ENCODE measurements at regions not wholly inside any gene's neighbourhood (a gene's known extent, or its start where the extent isn't known, plus 50 kb on each side); places are given as distances from the start of the nearest gene placed in this dataset.

GRCh38 chr5:18197734-18198133 is 563.5 kb downstream of the TAF11L14 start (continued):
- no peak for TF ChIP-seq ZNF609 (CRISPR knock-in tag; IDR thresholded peaks at IDR 0.05; ENCODE audit: borderline replicate concordance)

- H3K4me1 ChIP-seq (ENCODE audit: insufficient read depth, low read length), result no peaks in the 10 kb centered on the region
- H3K27me3 ChIP-seq (ENCODE audit: control insufficient read depth in 1 of 2, insufficient read depth in 2 of 2, low read length in 2 of 2), result no peaks in the 10 kb centered on the region
- no peak overlapping the region for H2AFZ ChIP-seq (ENCODE audit: low read length)
- H3K4me3 ChIP-seq (replicated peaks in 1 of 3; ENCODE audit: insufficient read depth in 1 of 3, low read depth in 2 of 3, low read length in 3 of 3), result no peak overlapping the region
- FAIRE-seq (no peak), ATAC-seq (no peak), DNase-seq (ENCODE audit: low spot score) (no peak)
- ChIA-PET POLR2A (no interaction called here), CTCF (ENCODE audit: low intra/inter-chr PET ratio, low total read pairs) (no interaction called here)
- no peaks in the 10 kb centered on the region for H3K79me2 ChIP-seq (ENCODE audit: insufficient read depth, low read length)
- H3K9ac ChIP-seq (ENCODE audit: insufficient read depth, low read depth, low read length), result no peak overlapping the region
- peaks cover 73% of the 10 kb centered on the region for H3K9me3 ChIP-seq (ENCODE audit: low read length)
- intact Hi-C loops (cut with micrococcal nuclease; ENCODE audit: unreplicated experiment), result no loop called here
- H3K27ac ChIP-seq (ENCODE audit: extremely low read length, insufficient read depth, low read length), result no peak overlapping the region
- BruUV-seq (replicated peaks), result no TSS peak
- H4K20me1 ChIP-seq (ENCODE audit: insufficient read depth, low read length), result no peaks in the 10 kb centered on the region
- no peak overlapping the region for H3K4me2 ChIP-seq (ENCODE audit: low read depth, low read length)
- WGBS (ENCODE audit: low lambda C conversion rate), result 5% methylated on average over 2 of the region's 2 CpGs
- no peak for TF ChIP-seq HCFC1 (IDR thresholded peaks at IDR 0.05; ENCODE audit: low read depth, low read length)
- 0 out of 2 replicates have a peak, but pooled peaks have one; percentile 37 for TF ChIP-seq CEBPB (IDR thresholded peaks at IDR 0.05; ENCODE audit: borderline replicate concordance, low read depth, low read length)
- in situ Hi-C loops (cut with HindIII; ENCODE audit: extremely low pct_ligation_motif_present, low pct_unique_long_range_greater_than_20kb), result no loop called here
- no peaks in the 10 kb centered on the region for H3K36me3 ChIP-seq (replicated peaks in 1 of 2; ENCODE audit: control insufficient read depth in 1 of 2, insufficient read depth in 2 of 2, low read length in 2 of 2)
These were observed 567.9 kb downstream of the TAF11L14 start for GRCh38 chr5:18202164-18202563.

Data from HepG2 (cell line).